ENCODE measurements at regions not wholly inside any gene's neighbourhood (a gene's known extent, or its start where the extent isn't known, plus 50 kb on each side); places are given as distances from the start of the nearest gene placed in this dataset.

GRCh38 chr6:15751721-15752350, 89.0 kb upstream of the DTNBP1 start:
- Histone ChIP-seq H3F3A (ENCODE audit: low read length, unreplicated experiment) (no peaks in the 10 kb centered on the region), H3K4me1 (ENCODE audit: insufficient read depth, low read length) (no peaks in the 10 kb centered on the region), H3K4me3 (ENCODE audit: low read length) (no peak overlapping the region), H4K20me1 (ENCODE audit: low read length) (no peaks in the 10 kb centered on the region), H3K27me3 (ENCODE audit: low read length) (no peaks in the 10 kb centered on the region), H3K9me3 (ENCODE audit: low read length) (no peaks in the 10 kb centered on the region), H3K79me2 (ENCODE audit: low read length) (no peaks in the 10 kb centered on the region), H3K36me3 (ENCODE audit: low read depth, low read length) (no peaks in the 10 kb centered on the region), H3K27ac (ENCODE audit: low read length) (no peak overlapping the region), H2AFZ (ENCODE audit: low read length) (no peak overlapping the region), H3K9me2 (replicated peaks; ENCODE audit: low read length) (no peaks in the 10 kb centered on the region), H3K9ac (ENCODE audit: low read length) (no peak overlapping the region), H3K4me2 (ENCODE audit: low read length) (no peak overlapping the region)
- no peak for TF ChIP-seq EZH2 (IDR thresholded peaks at IDR 0.05; ENCODE audit: low read length, unreplicated experiment)
- TF ChIP-seq, protein P1, sequence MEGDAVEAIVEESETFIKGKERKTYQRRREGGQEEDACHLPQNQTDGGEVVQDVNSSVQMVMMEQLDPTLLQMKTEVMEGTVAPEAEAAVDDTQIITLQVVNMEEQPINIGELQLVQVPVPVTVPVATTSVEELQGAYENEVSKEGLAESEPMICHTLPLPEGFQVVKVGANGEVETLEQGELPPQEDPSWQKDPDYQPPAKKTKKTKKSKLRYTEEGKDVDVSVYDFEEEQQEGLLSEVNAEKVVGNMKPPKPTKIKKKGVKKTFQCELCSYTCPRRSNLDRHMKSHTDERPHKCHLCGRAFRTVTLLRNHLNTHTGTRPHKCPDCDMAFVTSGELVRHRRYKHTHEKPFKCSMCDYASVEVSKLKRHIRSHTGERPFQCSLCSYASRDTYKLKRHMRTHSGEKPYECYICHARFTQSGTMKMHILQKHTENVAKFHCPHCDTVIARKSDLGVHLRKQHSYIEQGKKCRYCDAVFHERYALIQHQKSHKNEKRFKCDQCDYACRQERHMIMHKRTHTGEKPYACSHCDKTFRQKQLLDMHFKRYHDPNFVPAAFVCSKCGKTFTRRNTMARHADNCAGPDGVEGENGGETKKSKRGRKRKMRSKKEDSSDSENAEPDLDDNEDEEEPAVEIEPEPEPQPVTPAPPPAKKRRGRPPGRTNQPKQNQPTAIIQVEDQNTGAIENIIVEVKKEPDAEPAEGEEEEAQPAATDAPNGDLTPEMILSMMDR (conservative IDR thresholded peaks at IDR 0.05; ENCODE audit: low read depth, low read length): no peak
- no peak for TF ChIP-seq EZH2phosphoT487 (IDR thresholded peaks at IDR 0.05; ENCODE audit: borderline replicate concordance, low read length)
- CTCF ChIA-PET: interaction anchor here (0.6 kb wide), 1 partner anchor 100 kb away, joined by 3 read pairs; no protein-coding TSS in a partner anchor
- no TSS peak for BruUV-seq (replicated peaks)
- no peak for ATAC-seq
- intact Hi-C loops (cut with micrococcal nuclease): no loop called here
- DNase-seq: no peak
- POLR2A ChIA-PET (ENCODE audit: unreplicated experiment): no interaction called here

- POLR2A ChIA-PET (ENCODE audit: unreplicated experiment): no interaction called here
- Histone ChIP-seq H2AFZ (ENCODE audit: low read length) (no peak overlapping the region), H3K36me3 (ENCODE audit: low read depth, low read length) (no peaks in the 10 kb centered on the region), H4K20me1 (ENCODE audit: low read length) (no peaks in the 10 kb centered on the region), H3F3A (ENCODE audit: low read length, unreplicated experiment) (no peaks in the 10 kb centered on the region), H3K4me2 (ENCODE audit: low read length) (no peak overlapping the region), H3K79me2 (ENCODE audit: low read length) (no peaks in the 10 kb centered on the region), H3K9me2 (replicated peaks; ENCODE audit: low read length) (no peaks in the 10 kb centered on the region), H3K9ac (ENCODE audit: low read length) (no peak overlapping the region), H3K27ac (ENCODE audit: low read length) (no peak overlapping the region), H3K4me3 (ENCODE audit: low read length) (no peak overlapping the region), H3K9me3 (ENCODE audit: low read length) (no peaks in the 10 kb centered on the region), H3K27me3 (ENCODE audit: low read length) (no peaks in the 10 kb centered on the region), H3K4me1 (ENCODE audit: insufficient read depth, low read length) (no peaks in the 10 kb centered on the region)
- no TSS peak for BruUV-seq (replicated peaks)
- TF ChIP-seq EZH2phosphoT487 (IDR thresholded peaks at IDR 0.05; ENCODE audit: borderline replicate concordance, low read length): no peak
- TF ChIP-seq, protein P1 (conservative IDR thresholded peaks at IDR 0.05; ENCODE audit: low read depth, low read length): no peak
- TF ChIP-seq EZH2 (IDR thresholded peaks at IDR 0.05; ENCODE audit: low read length, unreplicated experiment): no peak
- CTCF ChIA-PET: no interaction called here
- ATAC-seq: no peak
- no peak for DNase-seq
- intact Hi-C loops (cut with micrococcal nuclease): no loop called here
Measured at GRCh38 chr6:15748341-15748740, 85.5 kb upstream of the DTNBP1 start.

- BruUV-seq (replicated peaks): no TSS peak
- H4K20me1 ChIP-seq (ENCODE audit: low read length): no peaks in the 10 kb centered on the region
- no peaks in the 10 kb centered on the region for H3K36me3 ChIP-seq (ENCODE audit: low read depth, low read length)
- no peak for TF ChIP-seq EZH2 (IDR thresholded peaks at IDR 0.05; ENCODE audit: low read length, unreplicated experiment)
- no peak for TF ChIP-seq EZH2phosphoT487 (IDR thresholded peaks at IDR 0.05; ENCODE audit: borderline replicate concordance, low read length)
- TF ChIP-seq, protein P1 (conservative IDR thresholded peaks at IDR 0.05; ENCODE audit: low read depth, low read length): no peak
- no peaks in the 10 kb centered on the region for H3K27me3 ChIP-seq (ENCODE audit: low read length)
- no peaks in the 10 kb centered on the region for H3K79me2 ChIP-seq (ENCODE audit: low read length)
- CTCF ChIA-PET: no interaction called here
- no peaks in the 10 kb centered on the region for H3F3A ChIP-seq (ENCODE audit: low read length, unreplicated experiment)
- no peaks in the 10 kb centered on the region for H3K9me3 ChIP-seq (ENCODE audit: low read length)
- no peak overlapping the region for H3K27ac ChIP-seq (ENCODE audit: low read length)
- H3K9me2 ChIP-seq (replicated peaks; ENCODE audit: low read length): no peaks in the 10 kb centered on the region
- POLR2A ChIA-PET (ENCODE audit: unreplicated experiment): no interaction called here
- H3K4me3 ChIP-seq (ENCODE audit: low read length): no peak overlapping the region
- intact Hi-C loops (cut with micrococcal nuclease): no loop called here
- no peak overlapping the region for H3K9ac ChIP-seq (ENCODE audit: low read length)
- no peaks in the 10 kb centered on the region for H3K4me1 ChIP-seq (ENCODE audit: insufficient read depth, low read length)
- H3K4me2 ChIP-seq (ENCODE audit: low read length): no peak overlapping the region
- no peak for DNase-seq
- ATAC-seq: no peak
- H2AFZ ChIP-seq (ENCODE audit: low read length): no peak overlapping the region
Measured at GRCh38 chr6:15747354-15747883, 84.6 kb upstream of the DTNBP1 start.
